PC-9 (cell line): ENCODE measurements at regions not wholly inside any gene's neighbourhood (a gene's known extent, or its start where the extent isn't known, plus 50 kb on each side); places are given as distances from the start of the nearest gene placed in this dataset.
"Not testable (repeated sequence)": the region's sequence is repeated elsewhere in the genome, so short reads cannot be mapped to it uniquely, and the experiment has no call there.

ENCODE experiments used
- BruUV-seq: library from RNA; stranded (reverse); fragments of 400-500 nt; replicated peaks from 2 replicates; lab custom pipeline; 2021; lab: Mats Ljungman, UMichigan
- CTCF ChIA-PET: fragments of 300-600 bp; sonication (Branson Sonifier 250); formaldehyde crosslinking; loops from one replicate; lab custom pipeline; 2022; ENCODE audit warnings: antibody characterized with exemption; lab: Charles Lee
- POLR2A ChIA-PET: fragments of 300-600 bp; sonication (Branson Sonifier 250); formaldehyde crosslinking; loops from one replicate; lab custom pipeline; 2022; ENCODE audit warnings: antibody characterized with exemption; ENCODE audit not compliant: unreplicated experiment; lab: Charles Lee
- DNase-seq, 2 experiments: peaks; one replicate each; pipeline versions ENCODE4 v3.0.0 to v3.0.0-alpha.2; 2015 to 2022; ENCODE audit warnings: mixed read lengths in 1 of 2
- H2AFZ ChIP-seq: fragments of 200-600 bp; sonication (generic); 2 replicates; pipeline ENCODE4 v1.8.1; 2017; ENCODE audit warnings: antibody characterized with exemption
- H3F3A ChIP-seq: fragments of 200-600 bp; sonication (generic); 2 replicates; pipeline ENCODE4 v1.8.1; 2017; ENCODE audit warnings: antibody characterized with exemption, mild to moderate bottlenecking, low read depth; ENCODE audit not compliant: insufficient read depth
- H3K27ac ChIP-seq: fragments of 200-600 bp; sonication (generic); 2 replicates; pipeline ENCODE4 v1.6.1; 2016; ENCODE audit warnings: mixed run types
- H3K27me3 ChIP-seq: fragments of 200-600 bp; sonication (generic); 2 replicates; pipeline ENCODE4 v1.6.1; 2016; ENCODE audit warnings: low read depth, mixed run types; ENCODE audit not compliant: insufficient read depth
- H3K36me3 ChIP-seq: fragments of 200-600 bp; sonication (generic); 2 replicates; pipeline ENCODE4 v1.6.1; 2016; ENCODE audit warnings: low read depth, mixed run types
- H3K4me1 ChIP-seq: fragments of 200-600 bp; sonication (generic); replicated peaks from 2 replicates; pipeline ENCODE4 v1.6.1; 2016; ENCODE audit warnings: mixed run types; ENCODE audit not compliant: insufficient read depth
- H3K4me2 ChIP-seq: fragments of 200-600 bp; sonication (generic); 2 replicates; pipeline ENCODE4 v1.6.1; 2017; ENCODE audit warnings: mixed run types
- H3K4me3 ChIP-seq: fragments of 200-600 bp; sonication (generic); 2 replicates; pipeline ENCODE4 v1.6.1; 2016; ENCODE audit warnings: mixed run types
- H3K79me2 ChIP-seq: fragments of 200-600 bp; sonication (generic); 2 replicates; pipeline ENCODE4 v1.6.1; 2017; ENCODE audit warnings: low read depth, mixed run types
- H3K9me2 ChIP-seq: fragments of 200-600 bp; sonication (generic); 2 replicates; pipeline ENCODE4 v1.8.1; 2017; ENCODE audit warnings: mild to moderate bottlenecking; ENCODE audit not compliant: insufficient read depth
- H3K9me3 ChIP-seq: fragments of 200-600 bp; sonication (generic); 2 replicates; pipeline ENCODE4 v1.8.1; 2016; ENCODE audit warnings: low read depth; ENCODE audit not compliant: insufficient read depth
- H4K20me1 ChIP-seq: fragments of 200-600 bp; sonication (generic); 2 replicates; pipeline ENCODE4 v1.8.1; 2017; ENCODE audit not compliant: insufficient read depth
- EZH2 ChIP-seq: fragments of 200-600 bp; sonication (generic); IDR thresholded peaks from 2 replicates; pipeline ENCODE4 v1.8.0; 2017; ENCODE audit warnings: antibody characterized with exemption, low read depth
- intact Hi-C: fragments of 100-400 bp; cut with micrococcal nuclease; formaldehyde crosslinking; loops from one replicate; pipeline ENCODE4 v1.10.0; 2022; ENCODE audit not compliant: unreplicated experiment
- TF ChIP-seq, protein P1 (sequence below): fragments of 200-600 bp; sonication (generic); conservative IDR thresholded peaks from 2 replicates; pipeline ENCODE4 v1.6.1; 2017; ENCODE audit warnings: mixed run types, antibody characterized with exemption, mild to moderate bottlenecking, moderate library complexity

DNA sequence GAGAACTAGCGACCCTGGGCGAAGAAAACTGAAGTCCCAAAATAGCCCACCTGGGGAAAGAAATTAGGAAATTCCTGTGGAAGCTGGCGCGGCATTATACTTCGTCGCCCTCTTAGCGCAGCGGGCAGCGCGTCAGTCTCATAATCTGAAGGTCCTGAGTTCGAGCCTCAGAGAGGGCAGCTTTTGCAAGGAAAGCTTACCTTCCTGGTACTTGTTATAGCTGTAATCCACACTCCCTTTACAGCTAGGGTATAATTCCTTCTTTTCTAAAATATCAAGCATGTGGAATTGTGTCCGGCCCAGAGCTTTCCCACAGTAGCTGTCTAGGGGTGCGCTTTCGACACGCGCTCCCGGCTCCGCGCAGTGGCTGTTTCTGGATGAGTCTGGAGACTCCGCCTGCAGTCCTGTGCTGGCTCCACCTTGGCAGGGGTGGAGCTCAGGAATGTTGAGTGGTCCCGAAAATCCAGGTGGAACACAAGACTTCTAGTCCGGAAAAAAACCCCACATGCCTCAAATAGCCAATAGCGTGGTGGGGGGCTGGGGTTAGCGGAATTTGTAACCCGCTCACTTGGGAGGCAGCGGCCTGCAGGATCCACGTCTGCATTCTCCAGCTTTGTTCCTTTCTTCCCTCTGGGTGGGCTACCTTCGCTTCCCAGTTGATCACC is 83.7 kb upstream of the ZNF322 start:
- Histone ChIP-seq H3F3A (peaks cover 15% of the 10 kb centered on the region), H3K9me3 (0 out of 2 replicates have a peak, but pooled peaks cover 5% of the 10 kb centered on the region), H3K4me1 (no peaks in the 10 kb centered on the region), H3K4me2 (peak overlapping the region; percentile 74), H3K79me2 (no peaks in the 10 kb centered on the region), H2AFZ (peak overlapping the region; percentile 59; the same call in 1 of the 2 replicates), H3K9me2 (no peaks in the 10 kb centered on the region), H3K4me3 (peak overlapping the region; percentile 47; the same call in 1 of the 2 replicates), H3K27ac (no peak overlapping the region), H3K36me3 (no peaks in the 10 kb centered on the region), H4K20me1 (no peaks in the 10 kb centered on the region), H3K27me3 (no peaks in the 10 kb centered on the region)
- intact Hi-C loops, result no loop called here
- peak; percentile 41 to 48 for DNase-seq
- BruUV-seq, result no TSS peak
- ChIA-PET CTCF (no interaction called here), POLR2A (interaction anchor here (0.7 kb wide), 1 partner anchor 83 kb away, joined by 7 read pairs; no protein-coding TSS in a partner anchor)
- TF ChIP-seq, protein P1, sequence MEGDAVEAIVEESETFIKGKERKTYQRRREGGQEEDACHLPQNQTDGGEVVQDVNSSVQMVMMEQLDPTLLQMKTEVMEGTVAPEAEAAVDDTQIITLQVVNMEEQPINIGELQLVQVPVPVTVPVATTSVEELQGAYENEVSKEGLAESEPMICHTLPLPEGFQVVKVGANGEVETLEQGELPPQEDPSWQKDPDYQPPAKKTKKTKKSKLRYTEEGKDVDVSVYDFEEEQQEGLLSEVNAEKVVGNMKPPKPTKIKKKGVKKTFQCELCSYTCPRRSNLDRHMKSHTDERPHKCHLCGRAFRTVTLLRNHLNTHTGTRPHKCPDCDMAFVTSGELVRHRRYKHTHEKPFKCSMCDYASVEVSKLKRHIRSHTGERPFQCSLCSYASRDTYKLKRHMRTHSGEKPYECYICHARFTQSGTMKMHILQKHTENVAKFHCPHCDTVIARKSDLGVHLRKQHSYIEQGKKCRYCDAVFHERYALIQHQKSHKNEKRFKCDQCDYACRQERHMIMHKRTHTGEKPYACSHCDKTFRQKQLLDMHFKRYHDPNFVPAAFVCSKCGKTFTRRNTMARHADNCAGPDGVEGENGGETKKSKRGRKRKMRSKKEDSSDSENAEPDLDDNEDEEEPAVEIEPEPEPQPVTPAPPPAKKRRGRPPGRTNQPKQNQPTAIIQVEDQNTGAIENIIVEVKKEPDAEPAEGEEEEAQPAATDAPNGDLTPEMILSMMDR, result no peak
- no peak for TF ChIP-seq EZH2

DNA sequence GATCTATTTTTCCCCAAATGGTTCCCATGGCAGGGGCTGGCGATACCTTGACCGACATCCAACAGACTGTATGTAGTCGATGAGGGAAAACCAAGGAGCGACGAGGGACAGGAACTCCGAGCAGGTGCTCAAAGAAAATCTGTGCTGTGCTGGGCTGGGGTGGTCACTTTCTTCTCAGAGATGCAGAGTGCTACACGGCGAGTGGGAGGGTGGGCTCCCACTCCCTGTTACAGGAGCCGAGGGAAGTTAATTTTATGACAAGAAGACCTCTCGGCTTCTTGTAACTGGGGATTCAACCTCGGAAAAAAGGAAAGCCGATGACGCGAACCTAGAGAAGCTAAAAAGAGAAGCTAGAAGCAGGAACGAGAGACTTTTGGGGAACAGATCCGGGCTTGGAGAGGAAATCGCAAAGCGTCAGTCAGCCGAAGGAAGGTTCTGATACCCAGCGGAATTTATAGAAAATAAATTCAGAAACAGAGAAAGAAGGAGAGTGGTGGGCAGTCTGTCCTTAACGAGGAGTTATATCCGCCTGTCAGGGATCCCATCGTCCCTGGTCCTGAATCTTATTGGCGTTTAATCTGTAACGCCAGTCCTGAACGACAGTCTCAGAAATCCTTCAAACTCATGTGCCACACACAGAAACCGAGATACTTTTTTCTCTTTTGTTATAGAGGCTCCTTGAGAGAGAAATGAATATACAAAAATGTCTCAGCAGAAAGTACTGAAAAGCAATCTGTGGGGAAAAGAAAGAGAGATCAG is 84.6 kb upstream of the ZNF322 start:
- CTCF ChIA-PET, result no interaction called here
- Histone ChIP-seq H3K9me3 (0 out of 2 replicates have a peak, but pooled peaks cover 5% of the 10 kb centered on the region), H3K9me2 (no peaks in the 10 kb centered on the region), H3K36me3 (no peaks in the 10 kb centered on the region), H3K4me1 (no peaks in the 10 kb centered on the region), H3K4me3 (peak overlapping the region; percentile 47; the same call in 1 of the 2 replicates), H3F3A (peaks cover 15% of the 10 kb centered on the region), H3K27ac (no peak overlapping the region), H3K79me2 (no peaks in the 10 kb centered on the region), H2AFZ (peak overlapping the region; percentile 59), H3K27me3 (no peaks in the 10 kb centered on the region), H4K20me1 (no peaks in the 10 kb centered on the region), H3K4me2 (peak overlapping the region; percentile 74)
- no TSS peak for BruUV-seq
- no peak for DNase-seq
- POLR2A ChIA-PET, result interaction anchor here (0.7 kb wide), 1 partner anchor 84 kb away, joined by 7 read pairs; no protein-coding TSS in a partner anchor
- TF ChIP-seq, protein P1, result no peak
- TF ChIP-seq EZH2, result no peak
- intact Hi-C loops, result no loop called here

DNA sequence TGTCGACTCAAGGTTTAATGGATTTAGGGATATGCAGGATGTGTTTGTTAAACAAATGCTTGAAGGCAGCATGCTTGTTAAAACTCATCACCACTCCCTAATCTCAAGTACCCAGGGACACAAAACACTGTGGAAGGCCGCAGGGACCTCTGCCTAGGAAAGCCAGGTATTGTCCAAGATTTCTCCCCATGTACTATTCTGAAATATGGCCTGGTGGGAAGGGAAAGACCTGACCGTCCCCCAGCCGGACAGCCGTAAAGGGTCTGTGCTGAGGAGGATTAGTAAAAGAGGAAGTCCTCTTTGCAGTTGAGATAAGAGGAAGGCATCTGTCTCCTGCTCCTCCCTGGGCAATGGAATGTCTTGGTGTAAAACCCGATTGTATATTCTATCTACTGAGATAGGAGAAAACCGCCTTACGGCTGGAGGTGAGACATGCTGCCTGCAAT is 85.3 kb upstream of the ZNF322 start:
- H3K4me3 ChIP-seq, CTCF ChIA-PET, H3K79me2 ChIP-seq, intact Hi-C loops, DNase-seq, H4K20me1 ChIP-seq, BruUV-seq, H3K27me3 ChIP-seq, H3K9me3 ChIP-seq, H3K27ac ChIP-seq, H3K9me2 ChIP-seq, H3F3A ChIP-seq, POLR2A ChIA-PET, H3K4me1 ChIP-seq, H3K36me3 ChIP-seq: not testable (repeated sequence)
- peak overlapping the region; percentile 74 for H3K4me2 ChIP-seq
- peak overlapping the region; percentile 59; the same call in 1 of the 2 replicates for H2AFZ ChIP-seq

GRCh38 chr6:26745964-26746363 is 86.4 kb upstream of the ZNF322 start:
- CTCF ChIA-PET, H4K20me1 ChIP-seq: not testable (repeated sequence)

GRCh38 chr6:26749126-26749758 is 89.7 kb upstream of the ZNF322 start:
- H3K4me3 ChIP-seq, H3K9me3 ChIP-seq, CTCF ChIA-PET, intact Hi-C loops, DNase-seq, H2AFZ ChIP-seq, BruUV-seq, H3K27ac ChIP-seq, H3F3A ChIP-seq, H3K9me2 ChIP-seq, H3K4me1 ChIP-seq, H3K36me3 ChIP-seq, POLR2A ChIA-PET, H3K27me3 ChIP-seq, H4K20me1 ChIP-seq, H3K4me2 ChIP-seq, H3K79me2 ChIP-seq: not testable (repeated sequence)

More at GRCh38 chr6:26745964-26746363, 86.4 kb upstream of the ZNF322 start:
- H3F3A ChIP-seq, H3K36me3 ChIP-seq, H3K27ac ChIP-seq, DNase-seq, H3K79me2 ChIP-seq, H3K4me1 ChIP-seq, H3K9me2 ChIP-seq, H3K4me3 ChIP-seq, H3K4me2 ChIP-seq, H2AFZ ChIP-seq, BruUV-seq, H3K9me3 ChIP-seq, H3K27me3 ChIP-seq, intact Hi-C loops, POLR2A ChIA-PET: not testable (repeated sequence)
